OCI-LY3 (cell line): ENCODE measurements at regions not wholly inside any gene's neighbourhood (a gene's known extent, or its start where the extent isn't known, plus 50 kb on each side); places are given as distances from the start of the nearest gene placed in this dataset.

Experiments used
- H2AFZ ChIP-seq: fragments of 200-600, 300-600 bp; shearing (Covaris generic); 2 replicates; pipeline ENCODE4 v1.6.0; 2014; ENCODE audit warnings: antibody characterized with exemption, low read depth, low read length
- H3K27ac ChIP-seq: fragments of 200-600, 300-600 bp; sonication (generic); 2 replicates; pipeline ENCODE4 v1.5.1; 2014; ENCODE audit warnings: mild to moderate bottlenecking, low read length, moderate library complexity, mixed read lengths
- H3K27me3 ChIP-seq: fragments of 200-600, 300-600 bp; sonication (generic); 2 replicates; pipeline ENCODE4 v1.6.1; 2014; ENCODE audit warnings: low read depth, low read length, mixed read lengths
- H3K36me3 ChIP-seq: fragments of 200-600, 300-600 bp; sonication (generic); replicated peaks from 2 replicates; pipeline ENCODE3; 2014; ENCODE audit warnings: low read depth, low read length, mixed read lengths
- H3K4me1 ChIP-seq: fragments of 300-600, 200-600 bp; sonication (generic); 2 replicates; pipeline ENCODE4 v1.6.1; 2014; ENCODE audit warnings: low read length, mixed read lengths
- H3K4me2 ChIP-seq: fragments of 200-600, 300-600 bp; sonication (generic); 2 replicates; pipeline ENCODE4 v1.6.1; 2014; ENCODE audit warnings: low read length, mixed read lengths
- H3K4me3 ChIP-seq: fragments of 300-600, 200-600 bp; sonication (generic); 2 replicates; pipeline ENCODE4 v1.5.1; 2014; ENCODE audit warnings: antibody characterized with exemption, mild to moderate bottlenecking, low read length, moderate library complexity
- H3K79me2 ChIP-seq: fragments of 300-600, 200-600 bp; shearing (Covaris generic); 2 replicates; pipeline ENCODE4 v1.6.1; 2014; ENCODE audit warnings: mild to moderate bottlenecking, low read length, mixed read lengths
- H3K9ac ChIP-seq: fragments of 300-600, 200-600 bp; shearing (Covaris generic); 2 replicates; pipeline ENCODE4 v1.6.0; 2014; ENCODE audit warnings: mild to moderate bottlenecking, low read length, moderate library complexity
- H3K9me3 ChIP-seq: fragments of 200-600, 300-600 bp; shearing (Covaris generic); 2 replicates; pipeline ENCODE4 v1.6.1; 2014; ENCODE audit warnings: low read length, mixed read lengths; ENCODE audit not compliant: insufficient read depth
- H4K20me1 ChIP-seq: fragments of 200-600, 300-600 bp; sonication (generic); 2 replicates; pipeline ENCODE4 v1.6.1; 2016; ENCODE audit warnings: low read length, mixed read lengths; ENCODE audit not compliant: insufficient read depth
- CTCF ChIP-seq: fragments of 200-600, 300-600 bp; sonication (generic); IDR thresholded peaks from 2 replicates; pipeline ENCODE4 v1.5.1; 2014; ENCODE audit warnings: antibody characterized with exemption, low read length, low read depth
- EZH2phosphoT487 ChIP-seq: fragments of 200-600 bp; shearing (Covaris generic); IDR thresholded peaks from 2 replicates; pipeline ENCODE4 v1.6.1; 2018; ENCODE audit warnings: antibody characterized with exemption, mixed run types, low read depth

GRCh38 chr3:18917923-18918322 is 230.4 kb upstream of the KCNH8 start:
- Histone ChIP-seq H3K36me3 (no peaks in the 10 kb centered on the region), H4K20me1 (no peaks in the 10 kb centered on the region), H2AFZ (no peak overlapping the region), H3K27me3 (no peaks in the 10 kb centered on the region), H3K9me3 (no peaks in the 10 kb centered on the region), H3K4me2 (no peak overlapping the region), H3K79me2 (no peaks in the 10 kb centered on the region), H3K4me3 (no peak overlapping the region), H3K4me1 (no peaks in the 10 kb centered on the region), H3K9ac (no peak overlapping the region), H3K27ac (no peak overlapping the region)
- TF ChIP-seq CTCF (no peak), EZH2phosphoT487 (no peak)

- no peaks in the 10 kb centered on the region for H3K27me3 ChIP-seq
- H4K20me1 ChIP-seq: no peaks in the 10 kb centered on the region
- no peak overlapping the region for H3K27ac ChIP-seq
- TF ChIP-seq CTCF (no peak), EZH2phosphoT487 (no peak)
- H3K9ac ChIP-seq: no peak overlapping the region
- no peak overlapping the region for H3K4me3 ChIP-seq
- no peaks in the 10 kb centered on the region for H3K79me2 ChIP-seq
- H2AFZ ChIP-seq: no peak overlapping the region
- no peaks in the 10 kb centered on the region for H3K36me3 ChIP-seq
- no peaks in the 10 kb centered on the region for H3K9me3 ChIP-seq
- peaks cover 6% of the 10 kb centered on the region; the same call in 1 of the 2 replicates for H3K4me1 ChIP-seq
- no peak overlapping the region for H3K4me2 ChIP-seq
Measured at GRCh38 chr3:18902081-18902793, 246.1 kb upstream of the KCNH8 start.

- Histone ChIP-seq H2AFZ (no peak overlapping the region), H3K4me3 (no peak overlapping the region), H3K4me1 (peaks cover 6% of the 10 kb centered on the region; the same call in 1 of the 2 replicates), H3K9ac (no peak overlapping the region), H3K4me2 (no peak overlapping the region), H3K27me3 (no peaks in the 10 kb centered on the region), H3K79me2 (no peaks in the 10 kb centered on the region), H3K9me3 (no peaks in the 10 kb centered on the region), H3K36me3 (no peaks in the 10 kb centered on the region), H3K27ac (no peak overlapping the region), H4K20me1 (no peaks in the 10 kb centered on the region)
- TF ChIP-seq CTCF (no peak), EZH2phosphoT487 (no peak)
Measured at GRCh38 chr3:18901571-18901970, 246.7 kb upstream of the KCNH8 start.

GRCh38 chr3:18900994-18901393 is 247.3 kb upstream of the KCNH8 start:
- no peak overlapping the region for H3K4me2 ChIP-seq
- no peaks in the 10 kb centered on the region for H3K9me3 ChIP-seq
- H3K9ac ChIP-seq: no peak overlapping the region
- H4K20me1 ChIP-seq: no peaks in the 10 kb centered on the region
- H3K27me3 ChIP-seq: no peaks in the 10 kb centered on the region
- no peaks in the 10 kb centered on the region for H3K79me2 ChIP-seq
- no peak overlapping the region for H3K4me3 ChIP-seq
- no peaks in the 10 kb centered on the region for H3K36me3 ChIP-seq
- TF ChIP-seq EZH2phosphoT487 (no peak), CTCF (no peak)
- peak overlapping the region; percentile 14; the same call in 1 of the 2 replicates for H2AFZ ChIP-seq
- no peak overlapping the region for H3K27ac ChIP-seq
- peaks cover 6% of the 10 kb centered on the region; the same call in 1 of the 2 replicates for H3K4me1 ChIP-seq
